ENCODE measurements at regions not wholly inside any gene's neighbourhood (a gene's known extent, or its start where the extent isn't known, plus 50 kb on each side); places are given as distances from the start of the nearest gene placed in this dataset.
A peak's percentile ranks its signal among the peaks of the same experiment; 100 is the strongest.

DNA sequence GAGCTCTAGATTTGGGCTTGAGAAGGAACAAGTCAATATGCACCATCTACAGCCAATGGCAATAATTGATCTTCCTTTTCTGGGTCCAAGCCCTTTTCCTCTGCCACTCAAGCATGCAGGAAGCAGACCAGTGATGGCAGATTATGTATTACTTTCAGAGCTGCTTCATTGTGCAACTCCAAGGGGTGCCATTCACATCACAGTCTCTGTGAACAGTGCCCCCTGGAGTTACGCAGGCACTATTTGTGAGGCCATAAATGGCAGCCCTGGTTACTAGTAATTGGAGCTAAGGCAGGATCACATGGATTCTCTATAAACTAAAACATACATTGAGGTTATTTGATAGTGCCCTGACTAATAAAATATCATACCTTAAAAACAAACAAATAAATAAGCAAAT is 313.4 kb upstream of the SLC7A11 start:
- DNase-seq, result no peak

DNA sequence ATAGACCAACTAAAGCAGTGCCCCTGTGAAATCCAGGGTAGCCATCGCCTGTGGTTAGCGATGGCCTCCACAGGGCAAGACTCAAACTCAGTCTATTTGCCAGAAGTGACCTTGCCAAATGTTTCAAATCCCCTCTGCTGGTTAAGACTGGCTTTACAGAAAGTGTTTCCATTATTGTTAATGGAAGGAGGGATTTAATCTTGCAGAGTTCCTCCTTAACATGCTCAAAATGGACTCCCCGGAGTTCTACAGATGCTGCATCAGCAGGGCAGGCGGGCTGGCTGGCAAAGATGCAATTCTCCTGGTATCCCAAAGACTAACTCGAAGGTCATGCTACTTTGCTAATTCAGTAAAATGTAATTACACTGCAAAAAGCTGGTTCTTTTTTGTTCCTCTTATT is 313.0 kb upstream of the SLC7A11 start:
- no peak for DNase-seq

GRCh38 chr4:138553001-138553845 is 311.1 kb upstream of the SLC7A11 start:
- no peak for DNase-seq

- DNase-seq, result no peak
These were observed 300.1 kb upstream of the SLC7A11 start for GRCh38 chr4:138542191-138542776.

GRCh38 chr4:138540056-138540800 is 298.1 kb upstream of the SLC7A11 start:
- no peak for DNase-seq

GRCh38 chr4:138538743-138539142 is 296.6 kb upstream of the SLC7A11 start:
- DNase-seq, result no peak

- no peak for DNase-seq
These were observed 295.8 kb upstream of the SLC7A11 start for GRCh38 chr4:138537731-138538490.

DNA sequence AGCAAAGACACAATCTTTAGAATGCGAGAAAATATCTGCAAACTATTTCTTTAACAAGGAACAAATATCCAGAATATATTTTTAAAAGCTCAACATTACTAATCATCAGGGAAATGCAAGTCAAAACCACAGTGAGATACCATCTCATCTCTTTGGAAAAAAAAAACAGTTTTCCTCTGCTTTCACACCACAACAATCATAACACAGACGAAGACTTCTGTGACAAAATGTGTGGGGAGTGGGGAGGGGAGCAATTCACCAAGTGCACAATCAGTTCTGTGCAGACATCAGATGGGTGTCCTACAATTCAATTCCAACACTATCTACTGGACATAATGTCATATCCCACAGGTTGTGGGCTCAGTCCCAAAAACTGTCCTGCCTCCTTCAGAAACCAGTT is 293.2 kb upstream of the SLC7A11 start:
- no peak for DNase-seq

DNA sequence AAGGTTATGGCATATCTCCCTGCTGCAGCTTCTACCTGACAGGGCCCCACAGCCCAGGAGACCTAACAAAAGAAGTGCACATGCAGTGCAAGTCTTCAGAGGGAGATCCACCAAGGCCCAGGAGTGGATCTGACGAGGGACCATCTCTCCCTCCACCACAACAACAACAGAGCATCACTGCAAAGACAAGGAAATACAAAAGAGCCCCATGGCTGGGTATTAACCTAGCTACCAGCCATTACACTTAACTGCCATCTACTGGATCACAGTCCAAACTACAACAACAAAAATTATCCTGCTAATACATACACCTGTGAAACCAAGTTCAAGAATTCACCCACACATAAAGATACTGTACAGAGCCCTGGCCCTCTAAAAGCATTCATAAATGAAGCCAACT is 280.2 kb upstream of the SLC7A11 start:
- DNase-seq, result no peak

- no peak for DNase-seq
These were observed 279.7 kb upstream of the SLC7A11 start for GRCh38 chr4:138521809-138522208.

- no peak for DNase-seq
These were observed 277.3 kb upstream of the SLC7A11 start for GRCh38 chr4:138519436-138519835.

DNA sequence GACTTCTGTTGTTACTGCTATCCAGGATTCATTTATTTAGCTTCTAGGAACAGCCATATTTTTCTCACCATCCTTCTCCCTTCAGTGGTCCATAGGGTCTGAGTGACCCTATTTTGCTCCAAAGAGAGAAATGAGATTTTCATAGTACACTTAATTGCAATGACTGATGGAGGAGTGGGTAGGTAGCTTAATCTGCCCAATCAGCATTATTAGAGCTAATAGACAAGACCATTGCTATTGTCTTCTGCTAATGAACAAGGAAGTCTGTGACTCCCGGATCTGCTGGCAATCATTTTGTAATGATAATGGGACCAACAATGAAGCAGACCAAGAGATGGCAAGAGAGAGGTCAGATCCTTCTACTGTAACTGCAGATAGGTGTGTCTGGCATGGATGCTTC is 271.4 kb upstream of the SLC7A11 start:
- DNase-seq, result no peak

- DNase-seq, result no peak
These were observed 270.6 kb upstream of the SLC7A11 start for GRCh38 chr4:138512756-138513155.

GRCh38 chr4:138510053-138510452 is 267.9 kb upstream of the SLC7A11 start:
- DNase-seq, result no peak

DNA sequence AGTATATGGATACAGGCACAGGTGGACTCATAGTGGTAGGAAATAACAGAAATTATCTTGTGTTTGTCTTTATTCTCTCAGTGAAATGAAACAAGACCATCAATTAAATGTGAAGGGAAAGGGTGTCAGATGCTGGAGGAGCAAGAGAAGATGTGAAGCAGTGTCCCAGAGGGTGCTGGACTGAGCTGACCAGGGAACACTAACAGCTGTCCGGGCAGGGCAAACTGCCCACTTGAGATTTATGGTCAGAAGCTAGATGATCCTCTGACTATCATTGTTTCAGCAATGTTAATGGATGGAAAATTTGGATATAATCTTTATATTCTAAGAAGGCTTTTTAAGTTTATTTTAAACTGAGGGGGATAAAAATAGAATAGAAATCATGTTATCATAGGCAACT is 267.2 kb upstream of the SLC7A11 start:
- DNase-seq, result no peak

GRCh38 chr4:138507522-138507921 is 265.4 kb upstream of the SLC7A11 start:
- DNase-seq, result no peak

DNA sequence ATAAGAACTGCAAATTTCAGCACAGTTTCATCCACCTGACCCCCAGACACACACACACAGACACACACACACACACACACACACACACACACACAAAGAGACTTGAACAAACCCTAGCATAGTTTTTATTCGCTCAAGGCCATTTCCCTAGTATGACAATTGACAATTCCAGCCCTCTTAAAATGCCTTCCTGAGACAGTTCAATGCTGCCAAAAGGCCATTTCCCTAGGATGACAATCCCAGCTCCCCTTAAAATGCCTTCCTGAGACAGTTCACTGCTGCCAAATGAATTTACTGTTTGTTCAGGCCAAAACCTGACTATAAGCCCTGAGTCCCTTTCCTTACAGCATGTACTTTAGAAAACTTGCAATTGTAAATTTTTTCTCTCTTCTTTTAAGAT is 259.5 kb upstream of the SLC7A11 start:
- DNase-seq, result no peak

DNA sequence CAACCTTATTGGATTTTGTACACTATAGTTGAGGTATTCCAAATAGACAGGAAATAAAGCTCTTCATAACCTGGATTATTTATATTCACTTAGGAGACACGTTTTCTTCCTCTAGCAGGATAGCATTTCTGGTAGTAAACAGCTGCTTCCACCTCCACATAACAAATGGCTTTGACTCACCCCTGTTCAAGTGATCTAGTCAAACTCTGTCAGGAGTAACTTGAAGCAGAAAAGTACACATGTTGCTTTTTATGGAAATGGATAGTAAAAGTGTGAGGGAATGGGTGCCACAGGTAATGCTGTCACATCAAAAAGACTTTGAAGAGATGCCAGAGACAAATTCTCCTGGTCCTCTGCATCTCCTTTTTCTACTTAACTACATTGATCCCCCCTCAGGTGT is 258.7 kb upstream of the SLC7A11 start:
- DNase-seq, result no peak

DNA sequence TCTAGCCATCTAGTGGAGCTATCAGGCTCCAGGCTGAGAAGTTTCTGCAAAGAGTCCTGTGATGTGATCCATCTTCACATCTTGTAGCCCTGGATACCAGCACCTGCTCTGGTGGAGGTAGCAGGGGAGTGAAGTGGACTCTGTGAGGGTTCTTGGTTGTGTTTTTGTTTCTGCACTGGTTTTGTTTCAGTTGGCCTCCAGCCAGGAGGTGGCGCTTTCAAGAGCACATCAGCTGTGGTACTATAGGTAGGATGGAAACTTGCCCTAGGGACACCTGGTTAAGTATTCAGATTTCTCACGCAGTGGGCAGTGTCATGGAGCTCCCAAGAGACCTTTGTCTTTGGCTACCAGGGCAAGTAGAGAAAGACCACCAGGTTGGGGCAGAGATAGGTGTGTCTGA is 257.5 kb upstream of the SLC7A11 start:
- DNase-seq, result no peak

DNA sequence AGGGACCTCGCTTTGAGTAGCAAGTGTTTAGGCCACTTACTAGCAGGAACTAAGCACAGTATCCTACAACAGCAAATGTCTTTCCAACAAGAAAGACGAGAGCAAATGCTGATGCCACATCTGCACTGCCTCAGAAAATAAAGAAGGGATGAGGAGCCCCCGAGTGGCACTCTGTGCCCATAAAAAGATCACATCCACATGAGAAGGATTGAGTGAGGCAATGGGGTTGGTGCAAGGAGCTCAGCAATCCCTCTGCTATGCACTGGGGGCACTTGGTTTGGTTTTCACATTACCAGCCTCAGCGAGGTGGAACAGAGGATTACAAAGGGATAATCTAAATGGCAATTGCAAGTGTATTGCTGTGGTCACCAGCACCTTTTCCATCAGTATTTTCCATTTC is 252.8 kb upstream of the SLC7A11 start:
- DNase-seq, result peak; percentile 7

- no peak for DNase-seq
These were observed 252.0 kb upstream of the SLC7A11 start for GRCh38 chr4:138494116-138494515.

- DNase-seq, result no peak
These were observed 250.0 kb upstream of the SLC7A11 start for GRCh38 chr4:138492176-138492575.

GRCh38 chr4:138488533-138488932 is 246.4 kb upstream of the SLC7A11 start:
- no peak for DNase-seq
